HL-60 (cell line): ENCODE measurements at regions not wholly inside any gene's neighbourhood (a gene's known extent, or its start where the extent isn't known, plus 50 kb on each side); places are given as distances from the start of the nearest gene placed in this dataset.

Experiments used
- DNase-seq, 2 experiments: peaks; one replicate each; pipeline ENCODE4 v3.0.0-alpha.2; 2010 to 2020; ENCODE audit warnings: low read depth in 1 of 2, low spot score in 1 of 2
- H3K27ac ChIP-seq: fragments of 250-450 bp; sonication (Bioruptor Pico); replicated peaks from 2 replicates; pipeline ENCODE4 v1.5.1; 2020; ENCODE audit warnings: mild to moderate bottlenecking, moderate library complexity
- H3K27me3 ChIP-seq: fragments of 250-450 bp; sonication (Bioruptor Pico); 2 replicates; pipeline ENCODE4 v1.5.1; 2021; ENCODE audit warnings: mild to moderate bottlenecking, moderate library complexity; ENCODE audit not compliant: insufficient read depth, poor library complexity, severe bottlenecking
- H3K4me3 ChIP-seq: replicated peaks from 2 replicates; pipeline ENCODE4 v1.5.1; 2011; ENCODE audit warnings: mild to moderate bottlenecking, control low read depth, low read length; ENCODE audit not compliant: insufficient read depth
- GABPA ChIP-seq: IDR thresholded peaks from 2 replicates; pipeline ENCODE4 v1.6.1; 2012; ENCODE audit warnings: low read depth
- POLR2AphosphoS5 ChIP-seq: IDR thresholded peaks from 2 replicates; pipeline ENCODE4 v1.6.1; 2012; ENCODE audit warnings: low read depth
- REST ChIP-seq: IDR thresholded peaks from 2 replicates; pipeline ENCODE4 v1.6.1; 2012; ENCODE audit warnings: low read depth; ENCODE audit not compliant: insufficient replicate concordance
- SPI1 ChIP-seq: IDR thresholded peaks from 2 replicates; pipeline ENCODE4 v1.6.1; 2012; ENCODE audit warnings: low read depth, mild to moderate bottlenecking, borderline replicate concordance
- TF ChIP-seq, protein P1 (sequence below): IDR thresholded peaks from one replicate; pipeline ENCODE4 v1.5.1; 2011; ENCODE audit warnings: low read length, control low read depth, inconsistent platforms; ENCODE audit not compliant: insufficient read depth

- Histone ChIP-seq H3K4me3 (no peak overlapping the region), H3K27me3 (no peaks in the 10 kb centered on the region), H3K27ac (no peak overlapping the region)
- DNase-seq: no peak
- TF ChIP-seq REST (no peak), POLR2AphosphoS5 (no peak), GABPA (no peak), SPI1 (no peak)
- TF ChIP-seq, protein P1, sequence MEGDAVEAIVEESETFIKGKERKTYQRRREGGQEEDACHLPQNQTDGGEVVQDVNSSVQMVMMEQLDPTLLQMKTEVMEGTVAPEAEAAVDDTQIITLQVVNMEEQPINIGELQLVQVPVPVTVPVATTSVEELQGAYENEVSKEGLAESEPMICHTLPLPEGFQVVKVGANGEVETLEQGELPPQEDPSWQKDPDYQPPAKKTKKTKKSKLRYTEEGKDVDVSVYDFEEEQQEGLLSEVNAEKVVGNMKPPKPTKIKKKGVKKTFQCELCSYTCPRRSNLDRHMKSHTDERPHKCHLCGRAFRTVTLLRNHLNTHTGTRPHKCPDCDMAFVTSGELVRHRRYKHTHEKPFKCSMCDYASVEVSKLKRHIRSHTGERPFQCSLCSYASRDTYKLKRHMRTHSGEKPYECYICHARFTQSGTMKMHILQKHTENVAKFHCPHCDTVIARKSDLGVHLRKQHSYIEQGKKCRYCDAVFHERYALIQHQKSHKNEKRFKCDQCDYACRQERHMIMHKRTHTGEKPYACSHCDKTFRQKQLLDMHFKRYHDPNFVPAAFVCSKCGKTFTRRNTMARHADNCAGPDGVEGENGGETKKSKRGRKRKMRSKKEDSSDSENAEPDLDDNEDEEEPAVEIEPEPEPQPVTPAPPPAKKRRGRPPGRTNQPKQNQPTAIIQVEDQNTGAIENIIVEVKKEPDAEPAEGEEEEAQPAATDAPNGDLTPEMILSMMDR: no peak
These were observed 86.4 kb upstream of the ELMO1 start for GRCh38 chr7:37534893-37535610.

DNA sequence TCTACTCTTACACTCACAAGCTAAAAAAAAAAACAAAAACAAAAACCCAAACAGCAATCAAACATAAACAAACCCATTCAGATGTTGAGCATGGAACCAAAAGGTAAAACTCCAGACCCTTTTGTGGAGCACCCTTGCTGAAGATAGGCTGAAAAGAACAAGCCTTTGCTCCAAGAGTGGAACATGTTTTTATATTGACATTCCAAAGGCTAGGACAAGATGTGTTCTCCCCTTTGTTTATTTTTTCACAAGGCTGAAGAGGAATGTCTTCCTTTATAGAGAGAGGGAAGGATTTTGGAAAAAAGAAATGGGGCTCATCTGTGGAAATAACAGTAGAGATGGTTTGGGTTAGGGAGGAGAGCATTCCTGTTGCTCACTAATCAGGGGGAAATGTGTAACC lies 87.2 kb upstream of the ELMO1 start:
- no peak for DNase-seq
- no peaks in the 10 kb centered on the region for H3K27me3 ChIP-seq
- TF ChIP-seq POLR2AphosphoS5 (no peak), REST (no peak), GABPA (no peak), SPI1 (no peak)
- TF ChIP-seq, protein P1: no peak
- H3K27ac ChIP-seq: no peak overlapping the region
- no peak overlapping the region for H3K4me3 ChIP-seq

GRCh38 chr7:37536706-37537105 lies 88.0 kb upstream of the ELMO1 start:
- TF ChIP-seq REST: no peak
- TF ChIP-seq GABPA: no peak
- TF ChIP-seq POLR2AphosphoS5: no peak
- TF ChIP-seq, protein P1: no peak
- no peak for TF ChIP-seq SPI1
- Histone ChIP-seq H3K27me3 (no peaks in the 10 kb centered on the region), H3K4me3 (no peak overlapping the region), H3K27ac (no peak overlapping the region)
- no peak for DNase-seq
